ENCODE measurements at regions not wholly inside any gene's neighbourhood (a gene's known extent, or its start where the extent isn't known, plus 50 kb on each side); places are given as distances from the start of the nearest gene placed in this dataset.

- TF ChIP-seq POLR2A (IDR thresholded peaks at IDR 0.05; ENCODE audit: low read length) (no peak), GATA1 (IDR thresholded peaks at IDR 0.05; ENCODE audit: low read depth, low read length) (no peak)
These were observed 329.8 kb downstream of the KLF5 start for GRCh38 chr13:73388586-73388985.
